OCI-LY3 (cell line): ENCODE measurements at regions not wholly inside any gene's neighbourhood (a gene's known extent, or its start where the extent isn't known, plus 50 kb on each side); places are given as distances from the start of the nearest gene placed in this dataset.

Experiments used
- EZH2phosphoT487 ChIP-seq: fragments of 200-600 bp; shearing (Covaris generic); IDR thresholded peaks from 2 replicates; pipeline ENCODE4 v1.6.1; 2018; ENCODE audit warnings: antibody characterized with exemption, mixed run types, low read depth
- TF ChIP-seq, protein P1 (sequence below): fragments of 200-600, 300-600 bp; sonication (generic); IDR thresholded peaks from 2 replicates; pipeline ENCODE4 v1.5.1; 2014; ENCODE audit warnings: antibody characterized with exemption, low read length, low read depth

DNA sequence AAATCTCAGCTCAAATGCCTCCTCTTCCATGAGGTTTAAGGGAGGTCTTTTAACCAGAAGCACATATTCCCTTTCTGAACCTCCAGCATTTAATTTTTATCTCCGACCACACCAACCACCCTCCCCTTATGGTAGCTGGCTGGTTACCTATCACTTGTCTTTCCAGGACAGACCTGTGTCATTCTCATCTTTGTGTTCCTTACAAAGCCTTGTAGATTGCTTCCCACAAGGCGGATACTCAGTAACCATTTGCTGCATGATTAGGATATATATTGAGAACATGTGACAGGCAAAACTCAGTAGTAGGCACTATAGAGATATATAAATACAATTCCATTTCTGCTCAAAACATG, 119.5 kb downstream of the RPL22L1 start:
- TF ChIP-seq, protein P1, sequence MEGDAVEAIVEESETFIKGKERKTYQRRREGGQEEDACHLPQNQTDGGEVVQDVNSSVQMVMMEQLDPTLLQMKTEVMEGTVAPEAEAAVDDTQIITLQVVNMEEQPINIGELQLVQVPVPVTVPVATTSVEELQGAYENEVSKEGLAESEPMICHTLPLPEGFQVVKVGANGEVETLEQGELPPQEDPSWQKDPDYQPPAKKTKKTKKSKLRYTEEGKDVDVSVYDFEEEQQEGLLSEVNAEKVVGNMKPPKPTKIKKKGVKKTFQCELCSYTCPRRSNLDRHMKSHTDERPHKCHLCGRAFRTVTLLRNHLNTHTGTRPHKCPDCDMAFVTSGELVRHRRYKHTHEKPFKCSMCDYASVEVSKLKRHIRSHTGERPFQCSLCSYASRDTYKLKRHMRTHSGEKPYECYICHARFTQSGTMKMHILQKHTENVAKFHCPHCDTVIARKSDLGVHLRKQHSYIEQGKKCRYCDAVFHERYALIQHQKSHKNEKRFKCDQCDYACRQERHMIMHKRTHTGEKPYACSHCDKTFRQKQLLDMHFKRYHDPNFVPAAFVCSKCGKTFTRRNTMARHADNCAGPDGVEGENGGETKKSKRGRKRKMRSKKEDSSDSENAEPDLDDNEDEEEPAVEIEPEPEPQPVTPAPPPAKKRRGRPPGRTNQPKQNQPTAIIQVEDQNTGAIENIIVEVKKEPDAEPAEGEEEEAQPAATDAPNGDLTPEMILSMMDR = no peak
- no peak for TF ChIP-seq EZH2phosphoT487
